Stomach (tissue), 4 donors: ENCODE measurements at regions not wholly inside any gene's neighbourhood (a gene's known extent, or its start where the extent isn't known, plus 50 kb on each side); places are given as distances from the start of the nearest gene placed in this dataset.

Source experiments
- CTCF ChIP-seq, 7 experiments: fragments of 450-650 bp in 4 of 7; fragments of 200-600 bp in 3 of 7; sonication (generic) in 3 of 7; IDR thresholded peaks; one replicate each; pipeline ENCODE4 v1.5.1; 2016 to 2019; ENCODE audit warnings: antibody characterized with exemption in 7 of 7, control low read depth in 2 of 7, mild to moderate bottlenecking in 1 of 7
- POLR2AphosphoS5 ChIP-seq, 3 donors: sonication (generic); formaldehyde crosslinking; IDR thresholded peaks; one replicate each; pipeline ENCODE4 v1.6.1; 2016; ENCODE audit warnings: antibody characterized with exemption in 3 of 3

- TF ChIP-seq CTCF (IDR thresholded peaks at IDR 0.05): no peak
- TF ChIP-seq POLR2AphosphoS5 (IDR thresholded peaks at IDR 0.05): no peak
These were observed 192.2 kb upstream of the HAAO start for GRCh38 chr2:42984617-42985016.
